ENCODE measurements at regions not wholly inside any gene's neighbourhood (a gene's known extent, or its start where the extent isn't known, plus 50 kb on each side); places are given as distances from the start of the nearest gene placed in this dataset.
"Not testable (repeated sequence)": the region's sequence is repeated elsewhere in the genome, so short reads cannot be mapped to it uniquely, and the experiment has no call there.

DNA sequence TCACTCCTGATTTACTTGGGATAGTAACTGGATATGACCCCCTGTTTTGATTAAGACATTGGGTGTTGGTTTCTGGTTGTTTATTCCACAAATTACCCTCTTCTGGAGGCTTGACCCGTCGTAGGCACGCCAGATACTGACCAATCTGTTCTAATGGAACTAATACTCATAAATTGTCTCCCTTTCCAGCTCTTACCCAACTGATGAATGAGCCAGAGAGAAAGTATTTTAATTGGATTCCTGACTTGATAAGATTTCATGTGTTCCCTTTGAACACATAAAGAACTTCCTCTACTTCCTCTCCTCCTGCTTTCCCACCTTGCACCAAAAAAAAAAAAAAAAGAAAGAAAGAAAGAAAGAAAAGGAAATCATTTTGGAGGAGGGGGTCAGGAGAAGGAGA lies 340.9 kb downstream of the PCNX1 start:
- TF ChIP-seq, protein P1, sequence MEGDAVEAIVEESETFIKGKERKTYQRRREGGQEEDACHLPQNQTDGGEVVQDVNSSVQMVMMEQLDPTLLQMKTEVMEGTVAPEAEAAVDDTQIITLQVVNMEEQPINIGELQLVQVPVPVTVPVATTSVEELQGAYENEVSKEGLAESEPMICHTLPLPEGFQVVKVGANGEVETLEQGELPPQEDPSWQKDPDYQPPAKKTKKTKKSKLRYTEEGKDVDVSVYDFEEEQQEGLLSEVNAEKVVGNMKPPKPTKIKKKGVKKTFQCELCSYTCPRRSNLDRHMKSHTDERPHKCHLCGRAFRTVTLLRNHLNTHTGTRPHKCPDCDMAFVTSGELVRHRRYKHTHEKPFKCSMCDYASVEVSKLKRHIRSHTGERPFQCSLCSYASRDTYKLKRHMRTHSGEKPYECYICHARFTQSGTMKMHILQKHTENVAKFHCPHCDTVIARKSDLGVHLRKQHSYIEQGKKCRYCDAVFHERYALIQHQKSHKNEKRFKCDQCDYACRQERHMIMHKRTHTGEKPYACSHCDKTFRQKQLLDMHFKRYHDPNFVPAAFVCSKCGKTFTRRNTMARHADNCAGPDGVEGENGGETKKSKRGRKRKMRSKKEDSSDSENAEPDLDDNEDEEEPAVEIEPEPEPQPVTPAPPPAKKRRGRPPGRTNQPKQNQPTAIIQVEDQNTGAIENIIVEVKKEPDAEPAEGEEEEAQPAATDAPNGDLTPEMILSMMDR (IDR thresholded peaks at IDR 0.05) = no peak
- TF ChIP-seq POLR2A (IDR thresholded peaks at IDR 0.05) = no peak
- intact Hi-C loops (cut with DNase I) = no loop called here
- no peak for DNase-seq
- Histone ChIP-seq H3K4me1 (no peaks in the 10 kb centered on the region), H3K27ac (no peak overlapping the region), H3K4me3 (replicated peaks in 1 of 3) (no peak overlapping the region), H3K9me3 (no peaks in the 10 kb centered on the region), H3K36me3 (no peaks in the 10 kb centered on the region), H3K27me3 (no peaks in the 10 kb centered on the region)
- WGBS, 2 donors = 89 to 98% methylated on average over 3 of the region's 3 CpGs

DNA sequence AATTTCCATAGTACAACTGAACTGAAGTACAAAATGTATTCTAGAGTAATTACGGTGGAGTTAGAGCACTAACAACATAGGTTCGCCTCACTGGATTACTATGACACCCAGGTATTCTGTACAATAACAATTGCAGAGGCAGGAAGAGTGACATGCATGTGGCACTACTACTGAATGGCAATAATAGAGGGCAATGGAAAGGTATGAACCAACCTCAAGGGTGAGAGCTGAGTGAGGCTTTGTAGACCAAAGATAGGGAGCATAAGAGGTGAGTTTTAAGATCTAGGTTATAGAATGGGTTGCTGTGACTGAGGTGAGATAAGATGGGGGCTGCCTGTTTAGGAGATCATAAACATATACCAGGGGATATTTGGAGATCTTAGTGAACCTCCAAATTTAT lies 343.1 kb downstream of the PCNX1 start:
- intact Hi-C loops (cut with DNase I) = no loop called here
- Histone ChIP-seq H3K4me3 (replicated peaks in 1 of 3) (no peak overlapping the region), H3K36me3 (no peaks in the 10 kb centered on the region), H3K27me3 (no peaks in the 10 kb centered on the region), H3K9me3 (no peaks in the 10 kb centered on the region), H3K27ac (no peak overlapping the region), H3K4me1 (no peaks in the 10 kb centered on the region)
- WGBS, 2 donors = 88 to 92% methylated on average over 2 of the region's 2 CpGs
- TF ChIP-seq, protein P1 (IDR thresholded peaks at IDR 0.05) = no peak
- TF ChIP-seq POLR2A (IDR thresholded peaks at IDR 0.05) = no peak
- no peak for DNase-seq

DNA sequence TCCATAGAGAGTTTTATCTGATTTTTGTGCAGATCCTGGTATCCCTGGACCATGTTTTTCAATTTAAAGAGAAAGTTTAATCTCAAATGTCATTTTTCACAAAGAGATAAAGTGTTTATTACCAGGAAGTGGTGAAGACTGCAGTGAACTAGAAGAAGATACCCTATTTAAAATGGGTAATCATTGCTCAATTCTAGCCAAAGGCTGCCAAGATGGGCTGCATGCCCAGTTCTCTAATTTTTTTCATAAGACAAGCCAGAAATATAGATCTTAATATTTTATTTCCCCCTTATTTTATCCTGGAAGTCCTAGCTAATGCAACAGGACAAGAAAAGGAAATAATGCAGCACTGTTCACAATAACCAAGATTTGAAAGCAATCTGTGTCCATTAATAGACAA lies 343.5 kb downstream of the PCNX1 start:
- H3K36me3 ChIP-seq = no peaks in the 10 kb centered on the region

DNA sequence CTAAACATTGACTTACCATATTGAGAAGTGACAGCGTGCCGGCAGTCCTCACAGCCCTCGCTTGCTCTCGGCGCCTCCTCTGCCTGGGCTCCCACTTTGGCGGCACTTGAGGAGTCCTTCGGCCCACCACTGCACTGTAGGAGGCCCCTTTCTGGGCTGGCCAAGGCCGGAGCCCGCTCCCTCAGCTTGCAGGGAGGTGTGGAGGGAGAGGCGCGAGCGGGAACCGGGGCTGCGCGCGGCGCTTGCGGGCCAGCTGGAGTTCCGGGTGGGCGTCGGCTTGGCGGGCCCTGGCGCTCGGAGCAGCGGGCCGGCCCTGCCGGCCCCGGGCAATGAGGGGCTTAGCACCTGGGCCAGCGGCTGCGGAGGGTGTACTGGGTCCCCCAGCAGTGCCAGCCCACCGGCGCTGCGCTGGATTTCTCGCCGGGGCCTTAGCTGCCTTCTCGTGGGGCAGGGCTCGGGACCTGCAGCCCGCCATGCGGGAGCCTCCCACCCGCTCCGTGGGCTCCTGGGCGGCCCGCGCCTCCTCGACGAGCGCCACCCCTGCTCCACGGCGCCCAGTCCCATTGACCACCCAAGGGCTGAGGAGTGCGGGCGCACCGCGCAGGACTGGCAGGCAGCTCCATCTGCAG lies 346.9 kb downstream of the PCNX1 start:
- H3K4me1 ChIP-seq; H3K27ac ChIP-seq; H3K9me3 ChIP-seq; H3K36me3 ChIP-seq; DNase-seq; H3K4me3 ChIP-seq (replicated peaks in 1 of 3); intact Hi-C loops (cut with DNase I); H3K27me3 ChIP-seq: not testable (repeated sequence)
- WGBS, 2 donors = 70 to 82% methylated on average over 43 to 50 of the region's 53 CpGs

More for the DNA sequence above, 343.5 kb downstream of the PCNX1 start:
- DNase-seq = no peak
- Histone ChIP-seq H3K4me3 (replicated peaks in 1 of 3) (no peak overlapping the region), H3K27me3 (no peaks in the 10 kb centered on the region), H3K9me3 (no peaks in the 10 kb centered on the region), H3K4me1 (no peaks in the 10 kb centered on the region), H3K27ac (no peak overlapping the region)
- TF ChIP-seq, protein P1 (IDR thresholded peaks at IDR 0.05) = no peak
- TF ChIP-seq POLR2A (IDR thresholded peaks at IDR 0.05) = no peak
- intact Hi-C loops (cut with DNase I) = no loop called here

DNA sequence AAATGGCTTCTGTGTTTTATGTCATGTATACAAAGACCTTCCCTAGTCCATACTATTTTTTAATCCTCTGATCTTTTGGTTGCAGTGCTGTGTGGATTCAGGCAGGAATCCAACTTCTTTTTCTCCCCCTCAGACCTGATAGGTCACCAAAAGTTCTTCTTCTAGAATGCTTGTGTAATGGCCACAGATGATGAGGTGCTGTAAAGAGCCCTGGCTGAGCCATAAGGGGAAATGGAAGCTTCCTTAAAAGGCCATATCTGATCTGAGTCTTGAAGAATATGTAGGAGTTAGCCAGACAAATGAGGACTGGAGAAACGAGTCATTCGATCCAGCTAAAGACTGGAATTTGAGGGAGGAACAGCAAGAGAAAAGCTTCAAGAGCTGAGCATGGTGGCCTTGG lies 353.9 kb downstream of the PCNX1 start:
- H3K27ac ChIP-seq = no peak overlapping the region
- no peaks in the 10 kb centered on the region for H3K9me3 ChIP-seq
- H3K4me3 ChIP-seq (replicated peaks in 1 of 3) = no peak overlapping the region
- no peaks in the 10 kb centered on the region for H3K27me3 ChIP-seq
- H3K36me3 ChIP-seq = no peaks in the 10 kb centered on the region
- no peak for DNase-seq
- 73 to 81% methylated on average over 2 of the region's 2 CpGs for WGBS, 2 donors
- intact Hi-C loops (cut with DNase I) = no loop called here
- H3K4me1 ChIP-seq = no peaks in the 10 kb centered on the region
- TF ChIP-seq POLR2A (IDR thresholded peaks at IDR 0.05) = no peak
- TF ChIP-seq, protein P1 (IDR thresholded peaks at IDR 0.05) = no peak

DNA sequence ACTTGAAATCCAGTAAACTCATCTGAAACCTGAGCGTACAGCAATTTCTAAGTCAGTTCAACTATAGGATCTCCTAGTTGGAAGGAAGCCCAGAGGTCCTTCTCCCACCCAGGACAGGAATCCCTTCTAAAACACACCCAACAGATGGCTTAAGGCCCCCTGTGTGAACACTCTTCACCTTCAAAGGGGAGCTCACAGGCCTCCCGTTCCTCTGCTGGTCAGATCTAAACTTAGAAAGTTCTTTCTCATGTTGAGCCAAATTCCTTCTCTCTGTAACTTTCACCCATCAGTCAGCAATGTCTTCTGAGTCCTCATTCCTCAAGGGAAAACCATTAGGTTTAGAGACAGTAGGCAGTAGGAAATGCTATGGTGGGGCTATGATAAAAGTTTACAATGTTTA lies 355.2 kb downstream of the PCNX1 start:
- no peak for TF ChIP-seq POLR2A (IDR thresholded peaks at IDR 0.05)
- TF ChIP-seq, protein P1 (IDR thresholded peaks at IDR 0.05) = no peak
- 37 to 57% methylated on average over 2 of the region's 2 CpGs for WGBS, 2 donors
- Histone ChIP-seq H3K27me3 (no peaks in the 10 kb centered on the region), H3K27ac (no peak overlapping the region), H3K4me3 (replicated peaks in 1 of 3) (no peak overlapping the region), H3K36me3 (no peaks in the 10 kb centered on the region), H3K9me3 (no peaks in the 10 kb centered on the region), H3K4me1 (no peaks in the 10 kb centered on the region)
- DNase-seq = no peak
- intact Hi-C loops (cut with DNase I) = no loop called here
